Activated T-cell treated with anti-CD3 and anti-CD28 coated beads, Interleukin-2, amount 50 U/mL, for 1 hour (primary cell): ENCODE measurements at regions not wholly inside any gene's neighbourhood (a gene's known extent, or its start where the extent isn't known, plus 50 kb on each side); places are given as distances from the start of the nearest gene placed in this dataset.
A peak's percentile ranks its signal among the peaks of the same experiment; 100 is the strongest.

ENCODE experiments used
- DNase-seq: peaks from one replicate; pipeline ENCODE4 v3.0.0-alpha.2; 2020

GRCh38 chr11:64457416-64458010, 98.2 kb upstream of the SLC22A11 start:
- DNase-seq, result no peak

DNA sequence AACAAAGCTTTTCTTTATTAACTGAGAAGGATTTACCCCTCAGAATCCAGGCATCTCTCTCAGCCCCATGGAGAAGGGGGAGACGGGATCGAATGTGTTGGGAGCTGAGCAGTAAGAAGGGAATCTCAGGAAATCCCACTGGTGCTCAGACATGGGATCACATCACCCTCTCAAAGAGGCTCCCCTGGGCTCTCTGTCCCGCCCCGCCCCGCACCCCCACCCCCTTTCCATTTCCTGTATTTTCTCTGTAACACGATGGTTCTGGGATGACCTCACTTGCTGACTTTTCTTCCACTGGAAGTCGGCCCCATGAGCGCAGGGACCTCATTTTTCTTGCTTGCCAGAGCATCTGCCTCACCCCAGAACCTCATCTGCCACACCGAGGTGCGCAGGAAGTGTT, 96.7 kb upstream of the SLC22A11 start:
- no peak for DNase-seq

- no peak for DNase-seq
Measured at GRCh38 chr11:64459609-64460008, 96.1 kb upstream of the SLC22A11 start.

DNA sequence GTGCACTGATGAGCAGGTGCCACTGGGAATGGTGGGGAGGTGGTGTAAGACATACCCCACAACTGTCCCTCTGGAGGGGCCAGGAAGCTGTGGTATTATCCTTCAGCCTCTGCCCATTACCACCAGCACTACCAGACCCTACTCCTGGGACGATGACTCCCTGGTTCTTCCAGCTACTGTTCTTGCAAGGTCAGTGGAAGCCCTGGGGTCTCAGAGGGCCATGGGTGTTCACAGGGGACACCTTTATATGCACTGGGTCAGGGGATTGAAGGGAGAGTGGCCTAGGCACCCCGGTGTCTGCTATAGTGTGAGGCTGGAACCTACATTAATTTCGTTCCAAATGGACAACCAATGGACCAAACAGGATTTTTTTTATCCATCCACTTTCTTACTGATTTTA, 94.7 kb upstream of the SLC22A11 start:
- no peak for DNase-seq

GRCh38 chr11:64466115-64466718, 89.5 kb upstream of the SLC22A11 start:
- no peak for DNase-seq

- no peak for DNase-seq
Measured at GRCh38 chr11:64469288-64469687, 86.5 kb upstream of the SLC22A11 start.

- DNase-seq, result no peak
Measured at GRCh38 chr11:64472593-64473455, 82.9 kb upstream of the SLC22A11 start.

DNA sequence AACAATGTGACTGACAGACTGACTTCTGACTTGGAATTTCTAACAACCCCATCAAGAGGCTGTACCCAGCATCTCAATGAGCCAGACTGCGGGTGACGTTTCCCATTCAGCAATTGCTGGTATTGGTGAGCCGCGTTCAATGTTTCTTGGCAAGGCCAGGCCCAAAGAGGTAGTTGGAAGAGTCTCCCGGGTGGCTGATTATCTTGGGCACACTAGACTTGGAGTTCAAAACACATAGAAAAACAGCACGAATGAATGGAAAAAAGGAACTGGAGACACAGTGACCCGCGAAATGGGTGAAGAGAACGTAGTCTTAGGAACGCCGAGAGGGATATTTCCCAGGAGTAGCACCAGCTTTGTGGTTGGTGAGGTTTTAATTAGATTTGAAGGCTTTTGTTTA, 81.1 kb upstream of the SLC22A11 start:
- DNase-seq, result no peak

DNA sequence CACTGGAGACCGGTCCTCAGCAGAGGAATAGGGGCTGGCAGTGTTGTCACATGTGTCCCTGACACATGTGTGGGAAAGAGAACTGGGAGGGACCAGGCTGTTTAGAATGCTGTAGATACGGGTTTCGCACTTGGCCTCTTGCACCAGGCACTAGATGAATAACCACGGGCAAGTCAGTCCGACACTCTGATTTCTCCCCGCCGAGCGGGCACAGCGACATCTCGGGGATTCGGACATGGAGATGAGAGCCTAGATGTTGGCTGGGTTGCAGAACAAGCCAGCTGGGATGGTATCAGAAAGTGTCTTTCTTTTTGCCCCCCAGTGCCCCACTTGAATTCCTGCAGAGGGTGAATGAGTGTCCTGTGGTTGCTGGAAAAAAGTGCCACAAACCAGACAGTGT, 80.6 kb upstream of the SLC22A11 start:
- DNase-seq, result no peak

DNA sequence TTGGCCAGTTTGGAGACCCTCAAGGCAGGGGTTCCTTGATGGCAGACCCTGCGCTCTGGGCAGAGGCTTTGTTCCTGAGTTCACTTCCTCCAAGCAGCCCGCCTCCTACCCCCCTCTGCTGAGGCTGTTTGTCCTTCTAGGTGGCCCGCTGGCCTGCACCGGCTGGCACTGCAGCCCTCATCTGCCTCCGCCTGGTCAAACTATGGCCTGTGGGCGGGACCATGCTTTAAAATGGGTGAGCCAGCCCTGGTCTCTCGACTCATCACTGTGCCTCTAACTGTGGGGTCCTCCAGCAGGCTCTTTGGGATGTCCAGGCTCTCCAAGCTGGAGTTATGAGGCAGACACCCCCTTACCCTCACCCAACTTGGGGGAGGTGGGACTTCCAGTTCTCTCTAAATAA, 78.9 kb upstream of the SLC22A11 start:
- no peak for DNase-seq

DNA sequence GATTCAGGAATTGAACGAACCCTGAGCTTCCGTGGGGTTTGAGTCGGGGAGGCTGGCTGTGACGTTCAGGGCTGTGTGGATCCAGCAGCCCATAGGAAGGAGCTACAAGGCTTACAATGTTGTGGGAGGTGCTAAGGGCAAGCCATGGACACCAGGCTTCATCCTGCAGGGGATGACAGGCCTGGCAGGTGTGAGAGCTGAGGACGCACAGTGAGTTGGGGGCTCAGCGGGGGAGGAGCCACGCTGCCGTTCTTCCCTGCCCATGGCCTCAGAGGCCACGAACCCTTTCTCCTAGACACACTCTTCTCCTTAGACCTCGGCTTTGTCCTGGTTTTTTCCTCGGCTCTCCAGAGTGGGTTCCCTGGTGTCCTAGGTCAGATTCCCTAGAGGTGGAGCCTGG, 78.1 kb upstream of the SLC22A11 start:
- DNase-seq, result no peak

- DNase-seq, result no peak
Measured at GRCh38 chr11:64482588-64482987, 73.2 kb upstream of the SLC22A11 start.

- DNase-seq, result no peak
Measured at GRCh38 chr11:64484191-64485022, 71.3 kb upstream of the SLC22A11 start.

DNA sequence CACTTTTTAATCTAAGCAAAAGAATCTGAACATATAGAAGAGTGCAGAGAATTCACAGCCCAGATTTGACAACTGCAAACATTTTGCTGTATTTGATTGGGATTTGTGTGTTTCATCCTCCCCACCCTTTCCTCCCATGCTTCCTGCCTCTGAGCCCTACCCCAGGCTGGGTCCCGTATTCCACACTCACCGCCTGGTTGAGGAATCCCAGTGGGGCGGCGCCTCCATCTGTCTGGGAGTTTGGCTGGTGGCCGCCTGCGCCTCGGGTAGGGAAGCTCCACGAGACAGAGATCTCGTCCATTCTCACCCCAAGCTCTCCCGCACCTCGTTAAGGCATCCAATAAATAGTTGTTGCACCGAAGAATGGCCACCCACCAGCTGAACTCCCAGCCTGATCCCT, 70.7 kb upstream of the SLC22A11 start:
- DNase-seq, result no peak

- peak; percentile 40 for DNase-seq
Measured at GRCh38 chr11:64489831-64490441, 65.8 kb upstream of the SLC22A11 start.

GRCh38 chr11:64490562-64491216, 65.1 kb upstream of the SLC22A11 start:
- DNase-seq, result no peak

- no peak for DNase-seq
Measured at GRCh38 chr11:64492561-64492960, 63.2 kb upstream of the SLC22A11 start.

GRCh38 chr11:64498136-64498535, 57.6 kb upstream of the SLC22A11 start:
- no peak for DNase-seq

DNA sequence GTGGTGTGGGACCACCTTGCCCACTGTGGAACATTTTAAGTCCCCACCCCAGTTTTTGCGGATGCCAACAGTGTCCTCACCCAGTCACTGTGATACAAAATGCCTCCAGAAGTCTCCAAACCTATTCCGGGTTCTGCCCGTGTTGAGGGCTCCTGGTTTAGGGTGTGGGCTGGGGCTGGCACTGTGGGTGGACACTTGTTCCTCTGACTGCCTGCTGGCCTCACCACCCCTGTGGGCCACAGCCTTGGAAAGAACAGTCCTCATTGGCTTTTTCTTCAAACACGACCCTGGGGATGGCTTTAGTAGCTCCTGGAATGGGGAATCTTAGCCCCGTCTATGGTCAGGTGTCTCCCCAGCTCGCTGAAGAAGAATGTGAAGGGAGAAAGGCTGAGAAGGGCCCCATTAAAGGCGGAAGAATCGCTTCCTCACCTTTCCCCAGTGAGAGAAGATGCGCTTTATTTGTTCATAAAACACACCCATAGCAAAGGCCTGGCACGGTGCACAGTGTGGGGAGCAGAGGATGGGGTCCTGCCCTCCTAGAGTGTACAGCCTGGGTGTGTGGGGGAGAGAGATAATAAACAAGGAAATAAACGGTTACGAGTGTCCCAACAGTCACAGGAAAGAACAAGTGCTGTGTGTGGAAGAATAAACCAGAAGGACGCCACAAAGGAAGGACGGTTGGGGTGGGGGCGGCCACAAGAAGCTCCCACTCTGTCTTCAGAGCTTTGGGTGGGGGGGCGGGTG, 56.3 kb upstream of the SLC22A11 start:
- DNase-seq, result no peak

DNA sequence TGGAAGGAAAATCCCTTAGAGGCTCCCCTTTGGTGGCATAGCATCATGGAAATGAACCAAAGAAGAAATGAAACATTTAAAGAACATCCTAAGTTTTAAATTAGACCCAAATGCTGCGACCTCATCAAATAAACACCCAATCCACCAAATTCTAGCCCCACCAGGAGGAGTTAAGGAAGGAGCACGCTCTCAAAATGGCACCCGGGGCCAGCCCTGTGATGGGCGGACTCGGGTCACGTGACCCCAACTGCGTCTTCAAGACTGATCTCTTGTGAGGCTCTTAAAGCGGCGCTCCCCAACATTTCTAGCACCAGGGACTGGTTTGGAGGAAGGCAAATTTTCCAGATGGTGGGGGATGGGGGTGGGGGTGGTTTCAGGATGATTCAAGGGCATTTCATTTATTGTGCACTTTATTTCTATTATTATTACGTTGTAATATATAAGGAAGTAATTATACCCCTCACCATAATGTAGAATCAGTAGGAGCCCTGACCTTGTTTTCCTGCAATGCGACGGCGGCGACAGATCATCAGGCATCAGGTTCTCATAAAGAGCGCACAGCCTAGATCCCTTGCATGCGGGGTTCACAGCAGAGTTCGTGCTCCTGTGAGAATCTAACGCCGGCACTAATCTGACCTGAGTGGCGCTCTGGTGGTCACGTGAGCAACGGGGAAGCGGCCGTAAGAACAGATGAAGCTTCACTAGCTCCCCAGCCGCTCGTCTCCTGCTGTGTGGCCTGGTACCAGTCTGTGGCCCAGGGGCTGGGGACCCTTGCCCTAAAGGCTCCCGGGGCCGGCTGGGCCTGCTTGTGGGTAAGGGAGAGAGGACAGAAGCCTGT, 55.3 kb upstream of the SLC22A11 start:
- no peak for DNase-seq
